GM11168 (cell line): ENCODE measurements at regions not wholly inside any gene's neighbourhood (a gene's known extent, or its start where the extent isn't known, plus 50 kb on each side); places are given as distances from the start of the nearest gene placed in this dataset.

Source experiments
- in situ Hi-C: fragments of 300-500 bp; cut with MboI; formaldehyde crosslinking; loops from one replicate; pipeline ENCODE4 v1.12.0; 2022; ENCODE audit warnings: low sequenced_read_pairs; ENCODE audit not compliant: unreplicated experiment

DNA sequence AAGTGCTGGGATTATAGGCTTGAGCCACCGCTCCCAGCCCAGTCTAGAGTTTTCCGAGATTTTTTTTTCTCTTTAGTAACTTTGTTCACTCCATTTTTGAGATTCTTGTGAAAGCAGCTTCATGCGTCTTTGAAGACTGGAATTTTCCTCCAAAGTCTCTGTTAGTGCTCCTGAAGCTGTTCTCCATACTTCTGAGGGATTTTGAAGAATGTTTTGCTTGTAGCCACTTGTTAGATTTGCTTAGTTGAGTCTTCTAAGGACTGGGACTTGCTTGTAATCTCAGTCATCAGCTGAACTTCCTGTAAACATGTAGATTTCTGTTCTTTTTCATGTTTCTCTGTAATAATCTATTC, 234.3 kb downstream of the MYCN start:
- in situ Hi-C loops = no loop called here

DNA sequence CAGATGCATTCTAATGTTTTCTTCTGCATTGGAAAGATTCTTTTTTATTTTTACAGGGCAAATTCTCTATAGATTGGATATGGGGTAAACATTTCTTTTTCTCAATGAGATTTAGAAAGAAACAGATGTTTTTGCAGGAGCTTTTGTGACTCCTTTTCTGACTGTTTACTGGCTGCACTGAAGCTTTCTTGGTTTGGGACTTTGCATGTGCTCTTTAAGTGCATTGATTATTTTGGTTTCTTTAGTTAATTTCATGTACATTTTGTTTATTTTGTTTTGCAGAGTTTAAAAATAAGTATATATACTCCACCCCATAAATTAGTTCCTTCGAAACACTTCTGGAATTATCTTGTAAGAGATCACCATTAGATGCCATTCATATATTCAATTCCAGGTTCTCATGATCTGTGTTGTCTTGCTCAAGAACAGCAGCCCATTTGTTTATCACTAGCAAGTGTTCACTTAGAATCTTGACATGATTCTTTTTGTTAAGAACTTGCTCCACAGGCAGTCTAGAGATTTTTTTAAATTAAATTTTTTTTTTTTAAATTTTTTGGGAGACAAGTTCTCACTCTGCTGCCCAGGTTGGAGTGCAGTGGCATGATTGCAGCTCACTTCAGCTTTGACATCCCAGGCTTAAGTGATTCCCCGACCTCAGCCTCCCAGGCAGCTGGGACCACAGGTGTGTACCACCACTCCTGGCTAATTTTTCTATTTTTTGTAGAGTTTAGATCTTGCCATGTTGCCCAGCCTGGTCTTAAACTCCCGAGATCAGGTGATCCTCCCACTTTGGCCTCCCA, 233.7 kb downstream of the MYCN start:
- in situ Hi-C loops = no loop called here

DNA sequence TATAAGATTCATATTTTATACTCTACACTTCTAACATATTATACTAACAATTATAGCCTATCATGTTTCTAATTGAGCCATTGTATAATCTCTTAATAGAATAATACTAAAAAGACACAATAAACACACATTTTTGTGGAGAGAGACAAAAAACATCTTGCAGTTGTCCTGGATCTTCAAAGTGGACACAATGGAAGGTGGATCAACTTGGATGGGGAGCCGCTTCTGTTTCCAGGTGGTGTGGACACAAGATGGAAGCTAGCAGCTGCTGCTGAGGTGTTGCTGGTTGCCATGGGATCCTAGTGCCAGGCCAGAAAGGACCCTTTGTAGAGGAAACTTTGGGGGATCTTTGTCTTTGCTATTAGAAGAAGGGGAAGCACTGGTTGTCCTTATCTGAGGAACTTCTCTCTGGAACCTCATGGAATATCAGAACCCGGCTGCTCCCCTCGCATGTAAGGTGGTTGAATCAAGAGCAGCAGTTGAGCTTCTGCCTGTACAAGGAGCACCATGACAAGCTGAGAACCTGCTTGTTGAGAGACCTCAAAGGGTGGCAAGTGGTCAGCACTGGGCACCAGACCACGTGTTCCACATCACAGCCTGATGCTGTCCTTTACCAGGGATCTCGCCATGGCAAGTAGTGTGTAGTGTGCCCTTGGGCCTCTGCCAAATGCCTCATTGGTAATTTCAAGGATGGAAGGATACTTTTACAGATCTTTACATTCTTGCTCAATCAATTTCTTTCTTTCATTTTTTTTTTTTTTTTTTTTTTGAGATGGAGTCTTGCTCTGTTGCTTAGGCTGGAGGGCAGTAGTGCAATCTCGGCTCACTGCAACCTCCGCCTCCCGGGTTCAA, 232.2 kb downstream of the MYCN start:
- in situ Hi-C loops = no loop called here

DNA sequence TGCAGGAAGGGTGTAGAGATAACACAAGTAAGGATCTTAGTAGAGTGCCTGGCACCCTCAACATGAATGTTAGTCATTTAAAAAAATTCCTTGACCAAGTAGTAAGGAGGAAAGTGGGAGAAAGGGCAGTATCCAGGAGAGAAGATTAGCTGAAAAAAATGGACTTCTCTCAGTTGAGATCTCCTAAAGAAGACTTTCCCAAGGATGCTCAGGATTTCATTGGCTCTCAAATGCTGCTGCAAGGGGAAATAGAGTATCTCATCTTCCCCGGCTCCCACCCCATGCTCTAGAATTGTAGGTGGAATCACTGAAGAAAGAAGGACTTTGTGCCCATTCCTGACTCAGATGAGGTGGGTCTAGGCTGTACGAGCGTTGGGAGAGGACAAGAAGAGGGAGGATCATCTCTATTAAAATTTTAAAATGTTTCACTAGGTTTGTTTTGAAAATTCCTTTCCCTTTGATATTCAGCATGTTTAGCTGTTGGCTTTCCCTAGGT, 231.1 kb downstream of the MYCN start:
- in situ Hi-C loops = no loop called here

DNA sequence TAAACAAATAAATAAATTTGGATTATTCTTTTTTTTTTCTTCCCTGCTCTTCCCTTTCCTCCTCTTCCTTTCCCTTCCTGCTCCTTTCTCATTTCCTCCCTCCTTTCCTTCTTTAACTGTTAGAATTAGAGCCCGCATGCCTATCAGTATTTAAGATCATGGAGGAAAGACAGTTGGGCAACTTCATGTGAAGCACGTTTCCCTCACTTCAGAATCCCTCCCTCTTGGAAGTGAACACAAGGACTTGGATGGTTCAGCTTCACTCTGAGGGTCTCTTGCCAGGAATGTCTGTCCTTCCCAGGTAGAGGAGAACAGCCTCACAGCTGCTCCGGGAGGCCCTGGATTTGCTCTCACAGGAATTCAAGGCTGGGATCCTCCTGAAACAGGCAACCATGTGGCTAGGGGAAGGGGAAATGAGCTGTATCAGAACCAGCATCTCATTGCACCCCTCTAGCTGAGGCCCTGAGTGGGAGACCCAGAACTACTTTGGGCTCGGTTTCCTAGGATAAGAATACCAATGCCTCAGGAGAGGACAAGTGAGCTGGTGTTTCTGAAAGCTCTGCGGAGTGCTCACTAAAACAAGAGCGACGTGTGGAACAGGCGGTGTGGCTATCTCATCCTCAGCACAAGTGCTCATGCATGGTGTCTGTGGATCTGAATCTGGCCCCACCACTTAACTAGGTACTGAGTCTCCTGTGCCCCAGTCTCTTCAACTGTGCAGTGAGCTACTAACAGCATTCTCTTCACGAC, 230.5 kb downstream of the MYCN start:
- in situ Hi-C loops = no loop called here

DNA sequence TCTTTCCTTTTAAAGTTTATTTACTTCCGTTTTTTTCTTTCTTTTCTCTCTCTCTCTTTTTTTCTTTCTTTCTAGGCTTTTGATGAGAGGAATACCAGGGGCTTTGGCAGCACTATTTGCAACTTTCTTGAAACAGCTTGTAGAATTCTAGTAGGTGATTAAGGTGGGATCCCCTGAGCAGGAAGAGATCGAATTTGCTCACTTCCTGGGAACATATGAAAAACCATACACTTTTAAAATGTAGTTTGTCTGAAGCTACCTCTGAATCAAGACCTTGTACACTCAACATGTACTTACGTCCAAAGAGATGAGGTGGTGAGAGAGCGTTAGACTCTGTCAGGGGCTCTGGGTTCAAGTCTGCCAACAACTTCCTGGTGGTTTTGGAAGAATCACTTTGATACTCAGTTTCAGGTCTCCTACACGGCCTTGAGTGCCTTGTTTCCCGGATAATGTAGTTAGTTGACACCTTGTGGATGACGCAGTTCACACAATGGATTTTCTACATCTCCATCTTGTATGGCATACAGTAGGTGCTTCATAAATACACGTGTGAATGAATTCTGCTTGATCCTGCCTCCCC, 229.1 kb downstream of the MYCN start:
- in situ Hi-C loops = no loop called here

DNA sequence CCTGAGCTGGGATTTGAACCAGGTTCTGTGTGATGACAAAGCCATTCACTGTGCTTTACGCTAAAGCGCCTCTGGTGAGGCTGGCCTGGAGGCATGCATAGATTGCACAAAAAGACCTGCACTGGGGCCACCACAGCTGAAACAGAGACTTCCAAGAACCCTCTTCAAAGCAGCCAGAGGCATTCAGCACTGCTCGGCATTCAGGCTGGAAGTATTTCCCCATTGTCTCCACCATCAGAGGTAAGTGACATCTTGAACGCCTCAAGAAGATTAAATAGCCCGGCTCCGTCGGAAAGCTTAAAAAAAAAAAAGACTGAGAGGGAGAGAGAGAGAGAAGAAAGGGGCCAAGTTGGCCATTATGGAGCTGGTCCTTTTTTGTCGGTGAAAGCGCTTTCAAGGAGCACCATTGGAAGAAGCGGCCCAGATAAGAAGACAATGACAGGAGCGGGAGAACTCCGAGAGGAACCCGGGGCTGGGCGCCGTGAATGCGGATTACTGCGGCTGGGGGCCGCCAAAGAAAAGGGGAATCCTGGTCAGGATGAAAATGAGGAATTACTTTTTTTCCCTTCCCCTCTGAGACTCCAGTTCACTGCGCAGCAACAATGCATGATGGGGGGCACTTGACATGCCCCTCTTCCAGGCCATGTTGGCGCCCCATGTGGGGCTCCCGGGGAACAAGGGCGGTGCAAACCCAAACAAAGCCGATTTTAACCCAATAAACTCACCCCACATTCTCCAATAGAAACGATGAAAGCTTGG, 228.3 kb downstream of the MYCN start:
- in situ Hi-C loops = no loop called here

DNA sequence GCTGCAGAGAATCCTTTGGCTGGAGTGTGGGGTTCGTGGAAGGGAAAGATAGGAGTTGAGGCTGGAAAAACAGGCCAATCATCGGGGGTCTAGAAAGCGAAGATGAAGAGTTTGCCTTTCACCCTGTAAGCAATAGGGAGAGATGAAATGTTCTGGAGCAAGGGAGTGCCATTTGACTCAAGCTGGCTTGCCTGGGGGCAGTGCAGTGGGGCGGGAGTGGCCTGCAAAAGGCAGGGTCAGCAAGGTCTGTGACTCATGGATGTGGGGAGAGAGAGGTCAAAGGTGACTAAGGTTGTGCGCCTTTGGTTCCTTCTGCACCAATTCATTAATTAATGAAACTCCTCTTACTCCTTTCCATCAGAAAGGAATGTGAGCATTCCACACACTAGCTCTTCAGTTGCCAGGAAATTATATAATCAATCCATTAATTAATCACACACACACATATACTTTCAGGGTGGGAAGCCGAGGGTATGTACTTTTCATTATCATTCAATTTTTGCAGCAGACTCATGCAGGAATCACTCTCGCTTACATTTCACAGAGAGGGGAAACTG, 227.6 kb downstream of the MYCN start:
- in situ Hi-C loops = no loop called here

DNA sequence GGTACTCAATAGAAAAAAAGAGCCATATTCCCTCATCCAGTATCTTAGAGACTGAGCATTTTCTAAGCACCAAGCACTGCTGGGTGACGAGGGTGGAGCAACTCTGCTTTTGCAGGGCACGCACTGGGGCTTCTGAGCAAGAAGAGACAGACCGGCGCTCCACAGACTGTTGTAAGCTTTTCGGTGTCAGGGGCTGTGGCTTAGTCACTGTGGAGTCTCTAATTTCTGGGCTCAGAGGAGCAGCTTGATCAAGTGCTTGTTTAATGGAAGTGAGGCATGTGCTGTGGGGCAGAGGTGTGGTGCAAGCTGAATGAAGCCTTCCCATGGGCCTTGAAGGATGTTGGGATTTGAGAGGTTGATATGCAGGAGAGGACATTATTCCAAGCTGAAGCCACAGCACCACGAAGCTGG, 227.1 kb downstream of the MYCN start:
- in situ Hi-C loops = no loop called here

DNA sequence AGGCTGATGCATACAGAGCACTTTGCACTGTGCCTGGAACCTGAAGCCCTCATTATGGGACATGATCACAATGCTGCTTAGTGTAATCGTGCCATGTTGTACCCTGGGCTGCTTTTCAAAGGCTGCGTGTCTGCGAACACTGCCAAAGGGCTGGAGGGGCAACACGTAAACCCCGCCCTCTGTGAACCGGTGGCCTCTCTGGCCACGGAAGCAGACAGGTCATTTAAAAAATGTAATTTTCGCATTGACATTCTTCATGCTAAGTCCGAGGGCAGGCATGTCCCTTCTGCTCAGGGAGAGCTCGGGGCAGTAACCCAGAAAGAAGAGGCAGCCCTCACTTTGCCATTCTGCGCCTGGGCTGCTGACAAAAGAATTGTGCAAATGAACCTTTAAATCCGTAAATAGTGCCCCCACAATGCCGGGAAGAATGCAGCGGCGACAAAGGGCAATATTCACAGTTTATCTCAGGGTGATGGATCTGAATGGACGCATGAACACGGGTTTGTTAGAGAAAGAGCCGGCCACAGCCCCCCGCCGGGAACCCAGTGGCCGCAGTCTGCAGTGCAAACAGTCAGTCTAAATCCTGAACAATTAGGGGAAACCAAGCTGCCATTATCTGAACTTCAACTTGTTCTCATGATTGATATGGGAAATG, 226.1 kb downstream of the MYCN start:
- in situ Hi-C loops = no loop called here

DNA sequence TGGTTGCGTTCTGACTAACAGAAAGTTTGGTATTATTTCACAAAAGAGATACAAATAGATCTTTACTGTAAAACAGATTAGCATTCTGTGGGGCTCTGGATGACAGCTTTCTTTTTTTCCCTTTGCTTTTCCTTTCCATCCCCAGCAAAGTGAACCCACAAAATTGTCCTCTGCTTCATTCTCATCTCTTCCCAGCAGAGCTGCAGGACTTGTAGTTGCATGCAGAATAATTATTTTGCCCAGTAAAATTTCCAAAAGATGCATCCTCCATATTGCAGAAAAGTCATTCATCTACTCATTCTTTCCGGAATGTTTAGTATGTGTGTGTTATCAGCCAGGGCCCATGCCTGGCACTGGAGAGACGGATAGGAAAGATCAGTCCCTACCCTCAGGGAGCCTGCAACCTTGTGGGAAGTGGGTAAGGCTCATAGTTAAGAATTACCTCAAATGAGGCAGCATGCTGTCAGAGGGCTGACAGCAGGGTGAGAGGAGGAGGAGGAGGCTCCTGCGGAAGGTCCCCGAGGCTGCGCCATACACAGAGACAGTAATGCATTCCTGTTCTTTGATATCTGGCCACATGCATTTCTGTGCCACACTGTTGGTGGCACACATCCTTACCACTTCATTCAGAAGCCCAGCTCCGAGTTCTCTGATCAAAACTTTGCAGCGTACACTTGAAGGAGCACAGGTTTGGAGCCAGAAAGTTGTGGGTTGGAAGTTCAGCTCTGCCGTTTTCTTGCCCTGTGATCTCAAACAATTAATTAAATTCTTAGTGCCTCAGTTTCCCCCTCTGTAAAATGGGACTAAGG, 225.4 kb downstream of the MYCN start:
- in situ Hi-C loops = no loop called here

DNA sequence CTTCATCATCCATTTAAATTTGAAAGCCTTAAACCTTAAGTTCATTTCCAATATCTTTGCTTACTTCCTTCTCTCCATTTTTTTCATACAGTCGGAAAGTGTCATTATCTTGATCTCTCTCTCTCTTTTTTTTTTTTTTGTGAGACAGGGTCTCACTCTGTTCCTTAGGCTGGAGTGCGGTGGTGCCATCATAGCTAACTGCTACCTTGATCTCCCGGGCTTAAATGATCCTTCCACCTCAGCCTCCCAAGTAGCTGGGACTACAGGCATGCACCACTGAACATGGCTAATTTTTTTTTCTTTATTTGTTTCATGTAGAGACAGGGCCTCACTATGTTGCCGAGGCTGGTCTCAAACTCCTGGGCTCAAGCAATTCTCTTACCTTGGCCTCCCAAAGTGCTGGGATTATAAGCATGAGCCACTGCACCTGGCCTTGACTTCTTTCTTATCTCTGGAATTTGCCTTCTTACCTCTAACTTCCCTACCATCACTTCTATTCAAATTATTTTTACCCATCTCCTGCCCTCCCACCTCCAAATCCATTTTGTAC, 222.2 kb downstream of the MYCN start:
- in situ Hi-C loops = no loop called here

DNA sequence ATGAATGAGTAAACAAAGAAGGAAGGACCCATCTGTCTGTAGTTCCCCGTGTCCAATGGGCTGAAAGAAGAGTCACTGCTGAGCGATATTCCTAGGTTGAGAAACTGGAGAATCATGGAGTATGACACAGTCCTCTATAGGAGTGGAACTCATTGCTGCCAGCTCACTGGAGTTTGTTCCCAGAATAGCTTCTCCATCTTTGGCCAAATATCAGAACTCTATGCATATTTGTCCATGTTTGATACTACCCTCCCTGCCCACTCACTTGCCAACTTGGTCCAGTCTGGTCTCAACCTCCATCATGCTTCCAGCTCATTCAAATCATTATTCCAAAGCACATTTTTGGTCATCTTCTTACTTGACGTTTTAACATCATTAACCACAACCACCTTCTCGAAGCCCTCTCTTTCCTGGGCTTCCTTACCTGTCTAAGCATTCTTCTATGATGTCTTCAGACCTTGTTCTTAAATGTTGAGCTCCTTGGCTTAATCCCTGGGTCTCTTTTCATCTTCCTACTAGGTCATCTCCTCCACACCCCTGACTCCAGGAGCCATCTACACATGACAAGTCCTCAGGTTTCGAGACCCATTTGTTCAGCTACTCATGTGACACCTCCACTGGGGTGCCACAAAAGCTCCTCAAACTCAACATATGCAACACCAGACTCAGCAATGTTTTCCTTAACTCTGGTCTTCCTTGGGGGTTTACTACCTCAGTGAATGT, 221.6 kb downstream of the MYCN start:
- in situ Hi-C loops = no loop called here

DNA sequence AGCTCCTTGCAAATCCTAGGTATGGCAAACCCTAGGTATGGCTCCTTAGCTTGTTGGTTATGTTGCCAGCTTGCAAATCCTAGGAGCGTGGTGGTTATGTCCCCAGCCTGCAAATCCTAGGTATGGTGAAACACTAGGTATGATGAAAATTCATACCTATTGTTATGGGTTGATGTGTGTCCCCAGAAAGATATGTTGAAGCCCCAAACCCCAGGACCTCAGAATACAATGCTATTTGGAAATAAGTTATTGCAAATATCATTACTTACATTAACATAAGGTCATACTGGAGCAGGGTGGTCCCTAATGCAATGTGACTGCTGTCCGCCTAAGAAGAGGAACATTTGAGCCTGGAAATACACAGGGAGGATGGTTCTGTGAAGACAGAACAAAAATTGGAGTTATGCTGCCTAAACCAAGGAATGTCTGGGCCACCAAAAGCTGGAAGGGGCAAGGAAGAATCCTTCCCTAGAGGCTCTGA, 220.8 kb downstream of the MYCN start:
- in situ Hi-C loops = no loop called here

DNA sequence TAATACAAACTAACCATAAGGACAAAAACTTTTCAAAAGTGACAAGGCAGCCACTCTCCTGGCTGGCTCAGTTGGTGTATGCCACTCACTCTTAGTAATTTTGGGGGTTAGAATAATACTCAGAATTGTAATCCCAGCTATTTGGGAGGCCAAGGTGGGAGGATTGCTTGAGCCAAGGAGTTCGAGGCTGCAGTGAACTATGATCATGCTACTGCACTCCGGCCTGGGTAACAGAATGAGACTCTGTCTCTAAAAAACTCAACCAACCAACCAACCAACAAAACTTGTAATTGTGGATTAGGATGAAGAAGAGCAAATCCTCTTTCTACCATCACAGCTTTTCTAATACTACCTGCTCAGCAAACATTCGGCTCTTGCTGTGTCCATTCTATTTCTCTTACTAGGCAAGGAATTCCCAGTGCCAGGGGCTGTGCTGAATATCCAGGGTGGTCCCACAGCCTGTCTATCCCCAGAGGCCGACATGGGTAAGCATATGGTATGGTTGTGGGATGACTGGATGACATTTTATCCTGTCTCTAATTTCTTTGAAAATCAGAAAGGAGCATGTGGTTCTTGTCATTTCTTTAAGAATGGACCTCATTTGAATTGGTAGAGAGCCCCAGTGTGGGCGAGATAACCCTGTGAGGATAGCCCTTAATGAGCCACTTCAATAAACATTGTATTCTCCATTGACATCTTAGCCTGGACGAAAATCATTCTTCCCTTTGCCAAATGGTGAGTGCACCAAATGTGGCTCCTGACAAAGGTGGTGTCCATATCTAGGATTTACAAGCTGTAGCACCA, 220.1 kb downstream of the MYCN start:
- in situ Hi-C loops = no loop called here

DNA sequence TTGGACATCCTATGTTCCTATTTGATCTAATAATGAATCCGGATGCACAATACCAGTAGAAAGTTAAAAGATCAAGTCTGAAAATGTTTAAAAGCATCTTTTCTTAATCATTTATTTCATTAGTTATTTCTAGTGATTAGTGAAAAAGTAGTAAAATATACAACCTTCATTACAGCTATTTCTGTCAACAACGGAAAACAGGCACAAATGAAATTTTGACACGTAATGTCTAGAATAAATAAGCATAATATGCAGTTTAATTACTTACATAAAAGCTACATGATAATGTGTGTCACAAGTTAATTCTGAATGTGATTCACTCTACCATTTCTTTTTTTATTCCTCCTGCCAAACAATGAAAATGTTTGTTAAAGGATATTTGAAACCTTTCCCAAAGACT, 216.1 kb downstream of the MYCN start:
- in situ Hi-C loops = no loop called here
